ENCODE measurements at regions not wholly inside any gene's neighbourhood (a gene's known extent, or its start where the extent isn't known, plus 50 kb on each side); places are given as distances from the start of the nearest gene placed in this dataset.

DNA sequence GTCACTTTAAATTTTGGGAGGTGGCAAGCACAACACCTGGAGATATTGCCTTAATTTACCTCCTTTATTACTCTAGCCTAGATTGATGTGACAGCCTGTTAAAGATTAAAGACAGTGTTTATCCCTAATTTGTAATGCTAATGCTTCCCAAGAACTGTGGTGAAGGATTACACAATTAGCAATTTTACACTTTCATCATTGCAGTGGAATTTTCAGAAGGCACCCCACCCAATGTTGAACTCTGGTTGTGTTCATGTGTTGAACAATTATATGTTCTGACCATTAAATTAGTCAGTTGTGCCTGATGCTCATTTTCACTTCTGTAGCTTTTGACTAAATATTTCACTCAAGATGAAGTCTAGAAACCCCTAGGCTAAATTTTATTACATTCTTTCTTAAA, 317.1 kb upstream of the CWC22 start:
- Histone ChIP-seq H3K4me1 (replicated peaks) (no peaks in the 10 kb centered on the region), H3K9me3 (no peaks in the 10 kb centered on the region), H3K36me3 (no peaks in the 10 kb centered on the region), H3K27me3 (replicated peaks; ENCODE audit: insufficient read depth) (no peaks in the 10 kb centered on the region), H3K27ac (no peak overlapping the region), H3K4me3 (no peak overlapping the region)
- DNase-seq (ENCODE audit: low spot score): no peak
- TF ChIP-seq, protein P1, sequence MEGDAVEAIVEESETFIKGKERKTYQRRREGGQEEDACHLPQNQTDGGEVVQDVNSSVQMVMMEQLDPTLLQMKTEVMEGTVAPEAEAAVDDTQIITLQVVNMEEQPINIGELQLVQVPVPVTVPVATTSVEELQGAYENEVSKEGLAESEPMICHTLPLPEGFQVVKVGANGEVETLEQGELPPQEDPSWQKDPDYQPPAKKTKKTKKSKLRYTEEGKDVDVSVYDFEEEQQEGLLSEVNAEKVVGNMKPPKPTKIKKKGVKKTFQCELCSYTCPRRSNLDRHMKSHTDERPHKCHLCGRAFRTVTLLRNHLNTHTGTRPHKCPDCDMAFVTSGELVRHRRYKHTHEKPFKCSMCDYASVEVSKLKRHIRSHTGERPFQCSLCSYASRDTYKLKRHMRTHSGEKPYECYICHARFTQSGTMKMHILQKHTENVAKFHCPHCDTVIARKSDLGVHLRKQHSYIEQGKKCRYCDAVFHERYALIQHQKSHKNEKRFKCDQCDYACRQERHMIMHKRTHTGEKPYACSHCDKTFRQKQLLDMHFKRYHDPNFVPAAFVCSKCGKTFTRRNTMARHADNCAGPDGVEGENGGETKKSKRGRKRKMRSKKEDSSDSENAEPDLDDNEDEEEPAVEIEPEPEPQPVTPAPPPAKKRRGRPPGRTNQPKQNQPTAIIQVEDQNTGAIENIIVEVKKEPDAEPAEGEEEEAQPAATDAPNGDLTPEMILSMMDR (IDR thresholded peaks at IDR 0.05): no peak
- TF ChIP-seq POLR2A (IDR thresholded peaks at IDR 0.05) (no peak), POLR2AphosphoS5 (IDR thresholded peaks at IDR 0.05) (no peak)
- intact Hi-C loops (cut with DNase I): no loop called here

DNA sequence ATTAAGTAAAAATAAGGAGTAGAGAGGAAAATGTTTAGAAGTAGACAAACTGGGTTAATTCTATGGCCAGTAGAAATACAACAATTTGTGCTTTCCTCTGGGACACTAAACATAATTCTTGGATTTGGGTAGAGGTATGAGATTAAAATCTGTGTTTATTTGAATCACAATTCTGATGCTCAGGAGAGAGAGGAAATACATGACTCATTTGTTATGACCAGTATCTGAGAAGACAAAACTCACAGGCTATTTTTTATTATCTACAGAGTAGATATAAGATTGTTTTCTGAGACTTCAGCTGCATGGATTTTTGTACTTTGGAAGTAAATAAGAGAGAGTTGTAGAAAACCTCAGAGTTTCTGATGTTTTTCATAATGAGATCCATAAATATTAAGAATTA, 315.7 kb upstream of the CWC22 start:
- intact Hi-C loops (cut with DNase I): no loop called here
- H3K36me3 ChIP-seq: no peaks in the 10 kb centered on the region
- H3K9me3 ChIP-seq: no peaks in the 10 kb centered on the region
- no peaks in the 10 kb centered on the region for H3K4me1 ChIP-seq (replicated peaks)
- no peak for DNase-seq (ENCODE audit: low spot score)
- H3K4me3 ChIP-seq: no peak overlapping the region
- no peak overlapping the region for H3K27ac ChIP-seq
- H3K27me3 ChIP-seq (replicated peaks; ENCODE audit: insufficient read depth): no peaks in the 10 kb centered on the region
- TF ChIP-seq POLR2A (IDR thresholded peaks at IDR 0.05): no peak
- TF ChIP-seq, protein P1 (IDR thresholded peaks at IDR 0.05): no peak
- no peak for TF ChIP-seq POLR2AphosphoS5 (IDR thresholded peaks at IDR 0.05)

DNA sequence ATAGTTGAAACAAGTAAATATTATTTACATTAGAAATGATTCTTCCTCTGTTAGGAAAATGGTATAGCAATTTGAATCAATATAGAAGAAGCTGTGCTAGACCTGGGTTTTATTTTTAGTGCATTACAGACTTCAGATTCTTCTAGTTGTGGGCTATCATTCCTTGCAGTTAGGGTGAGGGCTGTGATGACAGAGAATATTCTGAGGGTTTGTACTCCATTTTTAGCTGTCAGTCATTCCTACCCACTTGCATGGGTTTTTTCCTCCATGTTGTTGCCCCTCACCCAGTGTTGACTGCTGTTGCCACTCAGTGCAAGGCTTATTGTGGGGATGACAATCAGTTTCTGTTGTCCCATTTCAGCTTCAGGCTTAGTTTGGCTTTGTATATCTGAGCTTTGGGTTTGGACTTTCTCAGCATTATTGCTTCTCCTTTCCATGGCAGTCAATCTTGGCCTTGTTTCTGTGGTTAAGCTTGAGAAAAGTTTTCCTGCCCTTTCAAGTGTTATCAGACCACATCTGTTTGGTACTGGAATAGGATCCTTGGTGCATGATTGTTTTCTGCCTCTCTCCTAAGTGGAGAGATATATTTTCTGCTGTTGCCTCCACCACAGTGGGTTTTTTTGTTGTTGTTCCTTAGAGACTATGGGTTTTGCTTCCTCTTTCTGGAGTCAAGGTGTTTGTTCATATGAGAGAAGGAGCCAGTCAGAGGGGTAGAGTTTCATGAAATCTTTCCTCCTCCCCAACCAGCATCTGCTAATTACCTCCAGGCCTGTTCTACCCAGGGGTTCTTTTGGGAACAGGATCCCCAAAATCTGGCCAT, 312.7 kb upstream of the CWC22 start:
- Histone ChIP-seq H3K4me1 (replicated peaks) (no peaks in the 10 kb centered on the region), H3K36me3 (no peaks in the 10 kb centered on the region), H3K4me3 (no peak overlapping the region), H3K27ac (no peak overlapping the region), H3K27me3 (replicated peaks; ENCODE audit: insufficient read depth) (no peaks in the 10 kb centered on the region), H3K9me3 (no peaks in the 10 kb centered on the region)
- TF ChIP-seq POLR2A (IDR thresholded peaks at IDR 0.05) (no peak), POLR2AphosphoS5 (IDR thresholded peaks at IDR 0.05) (no peak)
- TF ChIP-seq, protein P1 (IDR thresholded peaks at IDR 0.05): no peak
- DNase-seq (ENCODE audit: low spot score): no peak
- intact Hi-C loops (cut with DNase I): no loop called here

DNA sequence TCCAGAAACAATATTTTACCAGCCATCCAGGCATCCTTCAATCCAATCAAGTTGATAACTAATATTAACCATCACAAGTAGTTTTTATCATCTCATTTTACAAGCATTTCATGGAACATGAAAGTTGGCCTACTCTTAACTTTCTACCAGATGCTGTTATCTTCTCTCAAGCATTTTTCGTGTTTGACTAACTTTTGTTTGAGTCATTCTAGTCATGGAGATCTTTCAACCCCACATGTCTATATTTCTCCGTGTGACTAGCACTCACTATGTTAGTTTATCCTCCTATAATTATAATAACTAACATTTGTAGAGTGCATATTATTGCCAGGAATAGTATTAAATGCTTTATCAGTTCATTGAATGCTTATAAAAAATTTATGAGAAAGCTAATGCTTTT, 307.0 kb upstream of the CWC22 start:
- Histone ChIP-seq H3K4me1 (replicated peaks) (no peaks in the 10 kb centered on the region), H3K9me3 (no peaks in the 10 kb centered on the region), H3K27ac (no peak overlapping the region), H3K36me3 (no peaks in the 10 kb centered on the region), H3K4me3 (no peak overlapping the region), H3K27me3 (replicated peaks; ENCODE audit: insufficient read depth) (no peaks in the 10 kb centered on the region)
- 22% methylated on average over 2 of the region's 2 CpGs for WGBS
- no peak for DNase-seq (ENCODE audit: low spot score)
- TF ChIP-seq POLR2AphosphoS5 (IDR thresholded peaks at IDR 0.05): no peak
- no peak for TF ChIP-seq POLR2A (IDR thresholded peaks at IDR 0.05)
- TF ChIP-seq, protein P1 (IDR thresholded peaks at IDR 0.05): no peak
- intact Hi-C loops (cut with DNase I): no loop called here

DNA sequence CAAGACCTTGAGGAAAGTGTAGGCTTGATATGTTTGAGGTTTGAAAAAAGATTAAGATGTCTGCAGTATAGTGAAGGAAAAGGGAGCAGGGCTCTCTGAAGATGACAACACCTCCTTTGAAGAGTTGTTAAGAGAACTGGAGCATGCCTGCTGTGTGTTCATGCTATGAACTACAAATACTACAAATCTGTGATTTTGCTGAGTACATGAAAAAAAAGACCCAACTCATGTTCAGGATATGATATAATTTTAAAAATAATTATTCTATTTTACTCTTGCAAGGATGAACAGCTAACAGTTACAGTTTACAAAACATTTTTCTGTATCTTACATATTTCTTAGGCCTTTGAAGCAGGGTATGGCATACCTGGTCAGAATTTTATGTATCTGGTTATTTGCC, 305.4 kb upstream of the CWC22 start:
- H3K27ac ChIP-seq: no peak overlapping the region
- intact Hi-C loops (cut with DNase I): no loop called here
- no peaks in the 10 kb centered on the region for H3K4me1 ChIP-seq (replicated peaks)
- no peaks in the 10 kb centered on the region for H3K36me3 ChIP-seq
- H3K9me3 ChIP-seq: no peaks in the 10 kb centered on the region
- DNase-seq (ENCODE audit: low spot score): no peak
- H3K27me3 ChIP-seq (replicated peaks; ENCODE audit: insufficient read depth): no peaks in the 10 kb centered on the region
- H3K4me3 ChIP-seq: no peak overlapping the region
- TF ChIP-seq, protein P1 (IDR thresholded peaks at IDR 0.05): no peak
- no peak for TF ChIP-seq POLR2AphosphoS5 (IDR thresholded peaks at IDR 0.05)
- no peak for TF ChIP-seq POLR2A (IDR thresholded peaks at IDR 0.05)
